ENCODE measurements at regions not wholly inside any gene's neighbourhood (a gene's known extent, or its start where the extent isn't known, plus 50 kb on each side); places are given as distances from the start of the nearest gene placed in this dataset.

DNA sequence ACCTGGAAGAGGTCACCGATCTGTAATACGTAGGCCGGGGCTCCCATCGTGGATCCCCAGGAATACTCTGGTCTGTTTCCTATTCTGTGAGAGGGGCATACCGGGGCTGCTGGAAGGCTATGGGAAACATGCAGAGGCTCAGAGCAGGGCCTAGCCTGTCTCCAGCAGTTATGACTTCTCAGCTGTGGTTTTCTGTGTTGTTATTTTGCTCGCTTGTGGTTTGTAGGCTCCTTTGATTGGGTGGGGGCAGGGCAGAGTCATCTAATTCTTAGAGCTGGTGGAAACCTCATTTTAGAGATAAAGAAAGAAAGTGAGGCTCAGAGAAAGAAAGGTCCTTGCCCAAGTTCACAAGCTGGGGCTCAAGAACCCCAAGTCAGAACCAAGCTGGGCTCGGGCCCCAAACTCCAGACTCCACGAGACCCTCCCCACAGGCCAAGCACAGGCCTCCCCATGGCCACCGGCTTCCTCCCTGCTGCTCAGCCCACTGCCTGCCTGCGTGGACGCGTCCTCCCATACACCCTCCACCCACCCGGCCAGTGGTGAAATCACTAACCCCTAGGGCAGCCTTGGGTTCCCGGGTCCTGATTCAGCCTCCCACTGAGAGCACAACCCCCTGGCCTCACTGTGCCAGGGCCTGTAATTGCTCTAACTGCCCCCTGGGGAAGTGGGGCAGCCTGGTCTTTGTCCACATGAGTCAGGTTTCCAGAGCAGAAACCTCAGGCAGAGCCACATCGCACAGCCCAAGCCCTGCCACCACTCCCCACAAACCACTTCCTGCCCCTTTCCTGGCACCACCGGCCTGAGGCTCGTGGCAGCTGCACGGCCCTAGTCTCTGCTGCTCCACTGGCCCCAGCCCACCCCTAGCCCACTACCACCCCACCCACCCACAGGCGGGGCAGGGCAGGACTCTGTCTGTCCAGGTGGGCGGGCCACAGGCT, 270.8 kb downstream of the UACA start:
- Mint-ChIP-seq H3K4me1 (ENCODE audit: low read depth, unreplicated experiment) (peaks cover 10% of the 10 kb centered on the region), H3K36me3 (ENCODE audit: unreplicated experiment) (no peaks in the 10 kb centered on the region), H3K27ac (ENCODE audit: unreplicated experiment) (no peak overlapping the region), H3K27me3 (ENCODE audit: unreplicated experiment) (peaks cover 10% of the 10 kb centered on the region), H3K4me3 (ENCODE audit: unreplicated experiment) (no peak overlapping the region), H3K9me3 (ENCODE audit: unreplicated experiment) (peaks cover 6% of the 10 kb centered on the region)
- DNase-seq: no peak
- TF ChIP-seq, protein P1, sequence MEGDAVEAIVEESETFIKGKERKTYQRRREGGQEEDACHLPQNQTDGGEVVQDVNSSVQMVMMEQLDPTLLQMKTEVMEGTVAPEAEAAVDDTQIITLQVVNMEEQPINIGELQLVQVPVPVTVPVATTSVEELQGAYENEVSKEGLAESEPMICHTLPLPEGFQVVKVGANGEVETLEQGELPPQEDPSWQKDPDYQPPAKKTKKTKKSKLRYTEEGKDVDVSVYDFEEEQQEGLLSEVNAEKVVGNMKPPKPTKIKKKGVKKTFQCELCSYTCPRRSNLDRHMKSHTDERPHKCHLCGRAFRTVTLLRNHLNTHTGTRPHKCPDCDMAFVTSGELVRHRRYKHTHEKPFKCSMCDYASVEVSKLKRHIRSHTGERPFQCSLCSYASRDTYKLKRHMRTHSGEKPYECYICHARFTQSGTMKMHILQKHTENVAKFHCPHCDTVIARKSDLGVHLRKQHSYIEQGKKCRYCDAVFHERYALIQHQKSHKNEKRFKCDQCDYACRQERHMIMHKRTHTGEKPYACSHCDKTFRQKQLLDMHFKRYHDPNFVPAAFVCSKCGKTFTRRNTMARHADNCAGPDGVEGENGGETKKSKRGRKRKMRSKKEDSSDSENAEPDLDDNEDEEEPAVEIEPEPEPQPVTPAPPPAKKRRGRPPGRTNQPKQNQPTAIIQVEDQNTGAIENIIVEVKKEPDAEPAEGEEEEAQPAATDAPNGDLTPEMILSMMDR (IDR thresholded peaks at IDR 0.05; ENCODE audit: partially characterized antibody, unreplicated experiment): no peak

DNA sequence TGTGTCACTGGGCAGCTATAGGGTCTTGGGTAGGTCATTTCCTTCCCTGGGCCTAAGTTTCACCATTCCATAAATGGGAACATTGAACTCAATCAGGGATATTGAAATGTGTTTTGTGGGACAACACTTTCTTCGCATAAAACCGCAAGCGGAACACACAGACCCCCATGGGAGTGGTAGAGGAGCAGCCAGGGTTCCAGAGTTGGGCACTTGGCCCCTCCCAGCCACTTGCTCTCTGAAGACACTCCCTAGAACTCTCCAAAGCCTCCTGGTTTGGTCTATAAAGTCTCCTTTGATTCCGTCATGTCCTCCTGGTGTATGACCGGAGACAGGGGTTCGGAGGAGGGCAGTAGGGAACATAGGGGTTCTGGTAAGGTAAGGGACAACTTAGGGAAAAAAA, 271.7 kb downstream of the UACA start:
- no peak for DNase-seq
- Mint-ChIP-seq H3K4me1 (ENCODE audit: low read depth, unreplicated experiment) (peaks cover 10% of the 10 kb centered on the region), H3K36me3 (ENCODE audit: unreplicated experiment) (no peaks in the 10 kb centered on the region), H3K4me3 (ENCODE audit: unreplicated experiment) (no peak overlapping the region), H3K9me3 (ENCODE audit: unreplicated experiment) (peaks cover 4% of the 10 kb centered on the region), H3K27ac (ENCODE audit: unreplicated experiment) (no peak overlapping the region), H3K27me3 (ENCODE audit: unreplicated experiment) (peaks cover 10% of the 10 kb centered on the region)
- TF ChIP-seq, protein P1 (IDR thresholded peaks at IDR 0.05; ENCODE audit: partially characterized antibody, unreplicated experiment): no peak

DNA sequence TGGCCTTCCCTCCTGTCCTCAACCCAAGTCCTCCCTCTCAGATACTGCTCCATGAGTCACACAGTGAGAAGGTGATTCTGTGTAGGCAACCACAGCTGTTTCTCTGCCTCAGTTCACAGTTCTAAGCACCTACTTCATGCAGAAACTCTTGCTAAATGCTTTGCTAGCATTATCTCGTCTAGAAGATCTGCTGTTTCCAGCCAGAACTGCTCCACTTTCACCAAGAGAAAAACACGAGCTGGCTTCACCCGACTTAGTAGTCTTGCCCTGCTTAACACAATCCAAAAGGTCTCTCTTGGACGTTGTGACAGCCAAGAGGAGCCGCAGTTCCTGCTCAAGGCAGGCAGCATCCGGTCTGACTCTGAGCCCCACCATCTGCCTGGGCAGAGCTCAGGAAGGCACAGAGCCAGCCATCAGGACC, 272.1 kb downstream of the UACA start:
- TF ChIP-seq, protein P1 (IDR thresholded peaks at IDR 0.05; ENCODE audit: partially characterized antibody, unreplicated experiment): no peak
- H3K4me1 Mint-ChIP-seq (ENCODE audit: low read depth, unreplicated experiment): peaks cover 10% of the 10 kb centered on the region
- H3K4me3 Mint-ChIP-seq (ENCODE audit: unreplicated experiment): no peak overlapping the region

DNA sequence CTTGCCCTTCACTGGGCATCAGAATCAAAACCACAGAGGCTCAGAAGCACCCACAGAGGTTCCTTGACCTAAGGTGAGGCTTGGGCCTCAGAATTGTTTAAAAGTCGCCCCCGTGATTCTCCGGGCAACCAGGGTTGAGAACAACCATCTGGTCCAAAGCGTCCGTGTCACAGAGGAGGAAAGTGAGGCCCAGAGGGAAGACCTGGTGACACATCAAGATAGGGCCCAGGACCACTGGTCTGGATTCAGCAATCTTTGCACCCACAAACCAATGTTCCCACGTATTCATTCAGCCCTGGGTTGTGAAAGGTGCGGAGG, 272.6 kb downstream of the UACA start:
- Mint-ChIP-seq H3K27me3 (ENCODE audit: unreplicated experiment) (peaks cover 8% of the 10 kb centered on the region), H3K4me3 (ENCODE audit: unreplicated experiment) (no peak overlapping the region), H3K9me3 (ENCODE audit: unreplicated experiment) (peaks cover 4% of the 10 kb centered on the region), H3K27ac (ENCODE audit: unreplicated experiment) (no peak overlapping the region), H3K4me1 (ENCODE audit: low read depth, unreplicated experiment) (peaks cover 10% of the 10 kb centered on the region), H3K36me3 (ENCODE audit: unreplicated experiment) (no peaks in the 10 kb centered on the region)
- DNase-seq: no peak
- TF ChIP-seq, protein P1 (IDR thresholded peaks at IDR 0.05; ENCODE audit: partially characterized antibody, unreplicated experiment): no peak

More for the DNA sequence above, 272.1 kb downstream of the UACA start:
- Mint-ChIP-seq H3K36me3 (ENCODE audit: unreplicated experiment) (no peaks in the 10 kb centered on the region), H3K27ac (ENCODE audit: unreplicated experiment) (no peak overlapping the region), H3K9me3 (ENCODE audit: unreplicated experiment) (peaks cover 4% of the 10 kb centered on the region), H3K27me3 (ENCODE audit: unreplicated experiment) (peaks cover 8% of the 10 kb centered on the region)
- no peak for DNase-seq

DNA sequence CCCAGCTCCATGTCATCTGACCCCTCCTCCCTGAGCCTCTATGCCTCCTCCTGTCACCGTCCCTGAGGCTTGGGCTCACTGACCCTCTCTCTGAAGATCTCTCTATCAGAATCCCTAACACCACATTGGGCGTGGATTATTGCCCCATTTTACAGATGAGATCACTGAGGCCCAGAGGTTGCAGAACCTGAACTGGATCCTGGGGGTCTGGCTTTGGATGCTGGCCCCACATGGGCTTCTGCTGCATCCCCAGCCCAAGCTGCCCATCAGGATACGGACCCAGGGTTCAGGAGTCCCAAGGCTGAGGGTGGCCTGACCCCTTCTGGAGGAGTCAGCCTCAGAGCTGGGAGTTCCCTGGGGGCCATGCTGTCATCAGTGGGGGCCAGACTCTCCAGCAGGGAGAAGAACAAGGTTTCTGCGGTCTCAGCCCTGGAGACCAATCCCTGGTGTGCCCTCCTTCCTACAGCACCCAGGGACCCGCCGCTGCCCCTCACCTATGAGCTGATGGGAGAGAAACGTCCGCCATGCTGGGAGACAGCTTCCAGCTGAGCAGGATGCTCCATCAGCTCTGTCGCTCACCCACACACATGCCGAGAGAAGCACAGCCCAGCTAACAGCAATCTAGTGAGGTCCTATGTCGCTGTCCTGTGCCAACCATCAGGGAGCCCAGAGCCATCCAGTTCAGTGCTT, 273.1 kb downstream of the UACA start:
- peaks cover 8% of the 10 kb centered on the region for H3K27me3 Mint-ChIP-seq (ENCODE audit: unreplicated experiment)
- H3K4me3 Mint-ChIP-seq (ENCODE audit: unreplicated experiment): no peak overlapping the region
- no peak for DNase-seq
- TF ChIP-seq, protein P1 (IDR thresholded peaks at IDR 0.05; ENCODE audit: partially characterized antibody, unreplicated experiment): no peak
- peaks cover 9% of the 10 kb centered on the region for H3K4me1 Mint-ChIP-seq (ENCODE audit: low read depth, unreplicated experiment)
- no peaks in the 10 kb centered on the region for H3K36me3 Mint-ChIP-seq (ENCODE audit: unreplicated experiment)
- no peak overlapping the region for H3K27ac Mint-ChIP-seq (ENCODE audit: unreplicated experiment)
- H3K9me3 Mint-ChIP-seq (ENCODE audit: unreplicated experiment): peaks cover 7% of the 10 kb centered on the region
